OCI-M1 (cell line): ENCODE measurements at regions not wholly inside any gene's neighbourhood (a gene's known extent, or its start where the extent isn't known, plus 50 kb on each side); places are given as distances from the start of the nearest gene placed in this dataset.
A peak's percentile ranks its signal among the peaks of the same experiment; 100 is the strongest.

Experiments used
- DNase-seq: peaks from one replicate; lab custom pipeline; 2025; lab: John Stamatoyannopoulos, UW

DNA sequence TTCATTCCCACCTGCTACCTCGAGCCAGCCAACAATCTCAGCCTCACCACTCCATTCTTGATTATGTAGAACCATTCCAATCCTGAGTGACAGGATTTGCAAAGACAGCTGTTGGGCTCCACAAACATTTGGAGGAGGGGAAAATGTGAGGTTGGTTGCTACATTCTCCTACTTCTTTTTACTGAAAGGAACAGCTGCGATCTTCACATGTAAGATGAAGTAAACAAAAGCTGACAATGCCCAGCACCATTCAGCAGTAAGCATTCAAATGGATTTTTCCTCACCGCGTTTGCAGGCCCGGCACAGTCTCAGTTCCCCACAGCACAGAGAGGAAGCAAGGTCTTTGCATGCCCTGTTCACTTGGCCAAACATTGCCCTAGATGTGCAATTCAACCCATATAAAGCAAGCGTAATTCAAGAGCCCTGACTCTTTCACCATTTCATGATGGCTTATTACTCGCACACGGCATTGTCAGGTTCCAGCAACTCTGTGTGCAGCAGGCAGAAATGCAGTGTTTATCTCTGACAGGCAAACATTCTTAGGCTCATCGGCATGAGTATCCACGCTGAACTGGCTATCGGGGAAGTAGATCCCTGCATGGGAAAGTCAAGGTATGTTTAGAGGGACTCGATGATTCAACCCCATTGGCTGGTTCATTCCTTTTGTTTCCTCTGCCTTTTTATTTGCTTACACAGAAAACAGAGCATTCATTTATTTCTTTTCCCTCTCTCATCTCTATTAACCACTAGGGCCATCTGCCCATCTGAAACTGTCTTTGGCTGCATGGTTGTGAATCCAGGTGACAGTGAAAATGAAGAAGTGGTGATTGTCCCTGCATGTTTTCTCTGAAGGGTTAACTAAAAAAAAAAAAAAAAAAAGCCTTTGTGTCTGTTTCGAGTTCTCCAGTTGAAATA lies 236.1 kb upstream of the PLEKHG7 start:
- DNase-seq = no peak

DNA sequence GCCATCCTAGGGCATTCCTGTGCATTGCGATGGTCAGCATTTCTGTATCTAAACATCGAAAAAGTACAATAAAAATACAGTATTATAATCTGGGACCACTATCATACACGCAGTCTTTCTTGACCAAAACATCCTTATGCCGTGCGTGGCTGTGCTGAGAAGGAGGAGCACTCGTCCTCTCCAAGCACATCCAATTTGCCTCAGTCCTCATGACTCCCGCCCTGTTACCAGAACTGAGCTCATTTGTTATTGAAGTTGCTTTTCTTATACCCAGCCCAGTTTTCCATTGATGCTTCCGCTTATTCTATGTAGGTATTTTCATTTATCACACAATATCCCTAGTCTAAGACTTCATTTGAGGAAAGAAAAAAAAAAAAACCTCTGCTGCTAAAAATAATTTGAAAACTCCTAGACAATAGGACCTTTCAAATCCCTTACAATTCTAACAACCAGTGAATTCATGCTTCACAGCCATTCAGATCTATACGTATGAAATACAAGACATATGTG lies 236.9 kb upstream of the PLEKHG7 start:
- no peak for DNase-seq

DNA sequence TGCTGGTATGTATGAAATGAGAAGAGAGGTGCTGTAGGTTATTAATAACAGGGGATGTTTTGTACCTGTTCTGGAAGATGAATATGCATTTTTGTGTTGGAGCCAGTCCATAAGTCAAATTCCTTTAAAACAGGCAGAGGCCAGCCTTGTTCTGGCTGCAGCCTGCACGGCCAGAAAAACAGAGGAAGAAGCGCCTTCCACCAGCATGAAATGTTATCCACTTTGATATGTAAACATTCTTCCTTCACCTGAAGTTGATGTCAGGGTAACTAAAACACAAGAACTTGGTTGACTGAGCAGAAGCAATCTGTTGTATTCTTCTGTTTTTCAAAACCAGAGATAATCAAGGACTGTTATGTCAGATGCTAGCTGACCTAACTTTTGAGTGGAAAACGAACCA lies 237.9 kb upstream of the PLEKHG7 start:
- no peak for DNase-seq

DNA sequence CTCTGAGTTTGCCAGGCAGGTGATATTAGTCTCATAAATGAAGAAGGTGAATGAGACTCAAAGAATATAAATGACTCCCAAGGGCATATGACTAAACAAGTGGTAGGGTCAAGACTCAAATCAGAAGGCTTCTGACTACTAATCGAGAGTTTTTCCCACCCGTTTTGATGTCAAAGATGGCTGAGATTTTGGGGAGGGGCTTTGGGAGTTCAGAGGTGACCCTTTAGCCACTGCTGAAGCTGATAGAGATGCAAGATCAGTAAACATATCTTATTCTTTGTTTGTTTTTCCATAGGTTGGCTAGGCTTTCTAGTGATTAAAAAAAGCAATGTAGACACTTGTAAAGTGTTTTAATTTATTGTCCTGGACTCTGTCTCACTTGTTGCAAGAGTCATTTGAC lies 239.6 kb upstream of the PLEKHG7 start:
- DNase-seq = no peak

DNA sequence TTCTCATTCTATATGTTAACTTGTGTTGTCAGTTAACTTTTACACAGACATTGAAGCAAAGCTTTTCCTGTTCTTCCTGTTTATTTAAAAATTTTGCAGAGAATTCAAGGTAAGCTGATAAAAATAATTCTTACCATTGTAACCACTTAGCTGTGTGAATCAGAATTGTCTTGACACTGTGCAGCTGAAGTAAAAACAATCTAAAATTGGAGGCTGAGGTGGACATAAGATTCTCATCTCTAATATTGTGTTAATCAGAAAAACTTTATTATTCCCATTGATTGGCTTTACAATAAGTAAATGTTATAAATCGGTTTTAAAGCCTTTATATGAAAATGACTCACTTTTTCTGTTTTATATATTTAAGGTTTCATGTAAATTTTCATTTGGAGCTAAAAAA lies 240.3 kb upstream of the PLEKHG7 start:
- DNase-seq = no peak

DNA sequence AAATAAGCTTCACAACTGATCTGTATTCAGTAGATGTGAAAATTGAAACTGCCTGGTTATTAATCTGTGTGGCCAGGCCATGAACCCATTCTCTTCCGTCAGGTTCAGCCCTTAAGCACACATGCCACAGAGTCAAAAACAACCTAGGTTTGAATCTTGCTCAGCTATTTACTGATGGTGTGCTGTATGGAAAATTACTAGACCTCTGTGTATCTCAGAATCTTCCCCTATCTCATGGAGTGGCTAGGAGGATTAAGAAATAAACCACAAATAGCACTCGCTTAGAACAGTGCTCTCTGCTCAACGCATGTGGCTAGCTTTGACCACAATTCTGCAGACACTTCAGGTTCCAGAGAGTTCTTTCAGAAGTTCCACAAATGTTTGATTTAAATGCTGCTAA lies 240.7 kb upstream of the PLEKHG7 start:
- peak; percentile 66 for DNase-seq

DNA sequence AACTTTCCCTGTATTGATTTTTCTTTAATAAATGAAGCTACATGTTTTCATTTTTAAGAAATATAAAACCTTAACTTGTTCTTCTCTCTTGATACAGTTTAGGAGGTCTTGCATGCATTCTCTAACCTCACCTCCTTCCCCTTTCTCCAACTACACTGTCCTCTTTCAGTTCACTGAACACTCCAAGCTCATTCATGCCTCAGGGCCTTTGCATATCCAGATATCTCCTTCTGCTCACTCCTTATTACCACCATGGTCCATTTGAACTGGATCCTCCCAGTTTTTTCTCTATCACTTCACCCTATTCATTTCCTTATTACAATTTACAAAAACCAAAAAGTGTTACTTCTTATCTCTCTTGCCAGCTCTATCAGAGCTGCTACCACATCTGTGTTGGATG lies 242.9 kb upstream of the PLEKHG7 start:
- peak; percentile 5 for DNase-seq

DNA sequence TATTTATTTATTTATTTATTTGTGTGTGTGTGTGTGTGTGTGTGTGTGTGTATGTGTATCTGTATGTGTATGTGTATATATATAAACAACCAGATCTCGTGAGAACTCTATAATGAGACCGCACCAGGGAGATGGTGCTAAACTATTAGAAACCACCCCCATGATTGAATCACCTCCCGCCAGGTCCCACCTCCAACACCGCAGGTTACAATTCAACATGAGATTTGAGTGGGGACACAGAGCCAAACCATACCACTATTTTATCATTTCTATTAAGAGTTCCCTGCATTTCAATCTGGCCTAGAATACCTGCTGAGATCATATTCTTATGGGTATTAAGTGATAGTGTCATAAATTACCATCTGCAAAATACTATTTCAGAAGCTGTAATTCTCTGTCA lies 243.8 kb upstream of the PLEKHG7 start:
- DNase-seq = no peak

DNA sequence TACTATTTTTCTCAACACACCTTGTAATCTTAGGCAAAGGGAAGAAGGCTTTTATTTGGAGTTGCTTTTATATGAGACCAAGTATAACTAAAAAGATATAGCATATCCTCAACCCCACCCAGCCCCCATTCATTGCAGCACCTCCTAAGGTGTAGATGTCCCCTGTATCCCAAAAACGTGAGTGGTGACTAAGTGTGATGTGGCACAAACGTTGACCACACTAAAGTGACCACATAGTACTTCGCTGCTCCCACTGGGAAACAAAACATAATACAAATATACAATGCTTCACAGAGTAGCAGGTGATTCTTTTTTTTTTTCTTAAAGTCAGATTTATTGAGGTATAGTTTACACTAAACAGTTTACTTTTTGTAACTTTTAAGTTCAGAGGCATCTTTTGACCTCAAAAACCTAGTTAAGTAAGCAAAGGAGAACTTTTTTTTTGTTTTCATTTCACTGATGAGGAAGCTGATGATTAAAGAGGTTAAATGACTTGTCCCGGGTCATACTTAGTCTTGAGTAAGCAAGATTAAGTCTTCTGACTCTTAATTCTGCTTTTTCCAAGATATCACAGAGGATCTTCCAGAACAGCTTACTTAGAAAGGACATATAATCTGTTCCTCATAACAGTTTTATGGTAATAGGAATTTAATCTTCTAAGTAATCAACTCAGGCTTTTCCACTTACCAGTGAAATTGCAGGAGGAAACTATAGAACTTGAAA lies 245.2 kb upstream of the PLEKHG7 start:
- no peak for DNase-seq

DNA sequence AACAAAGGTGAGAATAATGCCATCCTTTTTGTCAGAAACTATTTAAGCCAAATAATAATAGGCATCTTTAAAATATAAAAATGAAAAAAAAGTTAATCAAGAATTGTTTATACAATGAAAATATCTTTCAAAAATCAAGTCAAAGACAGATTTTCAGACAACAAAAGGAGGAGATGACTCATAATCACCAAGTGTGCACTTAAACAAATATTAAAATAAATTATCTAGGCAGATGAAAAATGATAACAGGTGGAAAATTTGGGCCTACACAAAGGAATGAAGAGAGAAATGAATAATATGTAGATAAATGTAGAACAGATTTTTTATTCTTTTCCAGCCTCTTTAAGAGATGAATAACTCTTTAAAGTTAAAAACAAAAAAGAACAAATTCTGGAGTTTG lies 250.0 kb upstream of the PLEKHG7 start:
- DNase-seq = no peak

DNA sequence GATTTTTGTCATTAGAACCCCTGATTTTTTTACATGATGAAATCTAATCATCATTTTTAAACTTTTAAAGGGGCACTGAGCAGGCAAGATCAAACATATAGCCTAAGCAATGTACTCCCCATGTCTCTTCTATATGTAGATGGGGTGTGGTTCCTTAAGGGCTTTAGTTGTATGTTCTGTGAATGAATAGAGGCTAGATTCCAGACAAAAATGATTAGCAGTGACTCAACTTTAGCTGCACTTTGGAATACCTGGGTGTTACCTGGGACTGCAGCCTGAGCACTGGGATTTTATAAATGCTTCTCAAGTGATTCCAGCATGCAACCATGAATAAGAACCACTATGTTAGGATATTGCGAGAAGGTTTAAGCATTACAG lies 256.7 kb upstream of the PLEKHG7 start:
- no peak for DNase-seq

DNA sequence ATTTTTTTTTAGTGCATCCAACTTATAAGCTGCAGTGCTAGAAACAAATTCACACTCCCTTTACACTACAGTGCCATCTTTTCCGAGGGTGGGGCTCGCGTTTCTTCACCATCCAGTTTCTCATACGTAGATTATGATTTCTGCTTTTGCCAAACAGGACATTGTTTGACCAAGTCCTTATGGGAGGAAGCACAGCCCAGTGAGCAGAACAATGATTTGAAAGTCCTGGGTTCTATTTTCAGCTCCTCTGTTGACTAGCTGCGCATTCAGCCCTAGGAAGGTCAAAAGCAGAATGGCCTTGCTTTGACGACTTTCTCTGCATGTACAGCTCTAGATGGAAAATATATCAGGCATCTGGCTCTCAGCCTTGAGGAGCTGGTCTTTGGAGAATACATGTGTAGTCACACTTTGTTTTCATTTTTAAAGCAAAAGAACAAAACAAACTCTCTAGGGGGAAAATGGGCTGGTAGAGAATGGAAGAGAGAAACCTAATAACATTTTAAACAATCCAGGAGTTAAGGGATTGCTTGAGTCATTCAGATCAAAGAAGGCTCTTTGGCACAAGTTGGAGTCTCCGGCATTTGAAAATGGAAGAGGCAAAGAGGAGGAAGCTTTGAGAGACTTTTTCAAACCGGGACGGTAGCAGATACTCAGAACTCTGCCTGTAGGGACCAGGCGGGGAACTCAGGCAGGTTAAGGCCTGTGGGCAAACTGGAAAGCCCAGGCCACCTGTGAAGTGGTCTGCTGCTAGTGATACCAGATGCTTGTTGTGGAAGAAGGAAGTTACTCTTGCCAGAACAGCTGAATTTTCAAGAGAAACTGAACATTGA lies 257.3 kb upstream of the PLEKHG7 start:
- no peak for DNase-seq

DNA sequence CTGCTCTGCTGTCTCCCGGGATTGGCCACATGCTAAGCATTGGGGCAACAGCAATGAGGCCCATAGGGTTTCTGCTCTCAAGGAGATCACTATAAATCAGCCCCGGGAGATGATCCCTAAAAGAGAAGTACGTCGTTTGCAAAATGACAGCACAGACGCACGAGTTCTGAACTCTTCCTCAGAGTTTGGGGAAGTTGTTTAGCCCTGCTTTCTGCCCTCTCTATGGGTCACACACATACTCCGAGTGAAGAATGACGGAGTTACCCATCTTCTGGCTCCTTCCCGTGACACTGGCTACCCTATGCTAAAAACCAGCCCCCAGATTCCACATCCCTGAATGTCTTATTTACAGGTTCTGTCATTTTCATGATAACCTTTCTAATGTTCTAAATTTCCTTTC lies 258.0 kb upstream of the PLEKHG7 start:
- no peak for DNase-seq

DNA sequence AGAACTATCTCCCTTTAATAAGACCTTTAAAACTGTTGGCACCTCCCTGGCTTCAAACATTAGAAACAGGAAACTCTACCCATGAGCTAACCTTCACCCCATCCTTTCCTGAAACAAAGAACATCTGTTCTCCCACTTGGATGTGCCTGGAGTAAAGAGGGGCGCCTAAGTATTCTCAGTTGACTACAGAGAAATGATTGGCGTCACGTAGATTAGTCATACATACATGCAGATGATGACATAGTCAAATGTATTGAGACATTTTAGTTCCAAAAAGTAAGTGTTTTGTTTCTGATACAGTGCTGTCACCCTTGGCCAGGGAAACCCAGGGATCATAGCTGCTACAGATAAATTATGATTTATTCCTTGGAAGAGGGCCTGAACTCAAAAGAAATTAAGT lies 260.0 kb upstream of the PLEKHG7 start:
- DNase-seq = no peak

DNA sequence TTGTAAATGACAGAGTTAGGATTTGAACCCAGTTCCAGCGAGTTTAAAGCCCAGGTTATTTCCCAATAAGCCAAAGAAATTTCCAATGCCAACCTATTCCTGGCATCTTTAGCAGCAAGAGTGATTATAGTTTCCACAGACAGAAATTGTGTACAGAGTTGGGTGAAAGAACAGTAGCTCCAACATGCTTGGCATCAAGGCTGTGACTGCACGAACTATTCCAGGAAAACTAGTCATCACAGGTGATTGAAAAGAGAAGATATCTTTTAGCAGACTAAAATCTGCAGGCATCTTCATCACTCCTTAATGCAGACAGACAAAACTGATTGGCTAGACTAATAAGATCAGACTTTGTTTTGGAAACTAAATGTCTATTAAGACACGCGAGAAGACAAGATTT lies 262.7 kb upstream of the PLEKHG7 start:
- DNase-seq = no peak

DNA sequence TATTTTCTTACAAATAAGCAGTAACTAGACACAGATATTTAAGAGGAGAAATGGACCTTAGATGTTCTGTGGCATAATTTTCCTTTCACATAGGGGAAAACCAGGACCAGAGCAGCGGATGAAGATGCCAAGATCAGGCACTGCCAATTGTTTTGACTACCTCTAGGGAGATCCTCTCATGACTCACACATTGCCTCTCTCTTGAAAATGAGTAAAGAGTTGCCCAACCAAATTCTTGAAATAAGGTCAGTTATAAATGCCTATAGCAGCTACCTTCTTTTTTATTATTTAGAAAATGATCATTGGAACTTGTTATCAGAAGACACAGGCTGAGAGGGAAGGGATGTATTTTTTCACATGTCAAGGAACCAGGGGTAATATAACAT lies 263.4 kb upstream of the PLEKHG7 start:
- DNase-seq = no peak

DNA sequence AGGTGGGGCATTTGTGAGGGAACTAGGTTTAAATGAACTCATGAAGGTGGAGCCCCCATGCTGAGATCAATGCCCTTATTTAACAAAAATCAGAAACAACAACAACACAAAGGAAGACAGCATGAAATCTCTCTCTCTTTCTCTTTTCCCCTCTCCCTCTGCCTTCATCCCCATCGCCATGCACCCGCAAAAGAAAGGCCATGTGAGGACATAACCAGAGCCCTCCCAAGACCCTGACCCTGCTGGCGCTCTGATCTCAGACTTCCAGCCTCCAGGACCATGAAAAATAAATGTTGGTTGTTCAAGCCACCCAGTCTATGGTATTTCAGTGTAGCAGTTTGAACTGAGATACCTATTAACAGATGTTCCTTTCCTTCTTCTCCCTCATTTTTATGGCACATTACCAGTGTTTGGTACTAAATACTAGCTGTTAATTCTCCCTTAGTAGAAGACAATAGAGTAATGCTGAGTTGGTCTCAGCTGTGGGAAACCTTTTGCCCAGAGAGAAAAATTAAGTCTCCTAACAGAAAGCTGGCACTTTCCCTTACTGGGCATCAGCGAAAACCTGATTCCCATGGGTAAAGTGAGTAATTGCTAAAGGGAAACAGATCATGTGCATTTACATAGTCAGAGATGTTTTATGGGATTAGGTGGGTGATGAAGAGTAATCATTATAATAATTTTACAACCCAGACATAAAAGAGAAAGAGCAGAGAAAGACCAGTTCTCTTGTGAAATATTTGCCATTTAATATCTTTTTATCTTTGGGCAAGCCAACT lies 264.0 kb upstream of the PLEKHG7 start:
- DNase-seq = no peak

DNA sequence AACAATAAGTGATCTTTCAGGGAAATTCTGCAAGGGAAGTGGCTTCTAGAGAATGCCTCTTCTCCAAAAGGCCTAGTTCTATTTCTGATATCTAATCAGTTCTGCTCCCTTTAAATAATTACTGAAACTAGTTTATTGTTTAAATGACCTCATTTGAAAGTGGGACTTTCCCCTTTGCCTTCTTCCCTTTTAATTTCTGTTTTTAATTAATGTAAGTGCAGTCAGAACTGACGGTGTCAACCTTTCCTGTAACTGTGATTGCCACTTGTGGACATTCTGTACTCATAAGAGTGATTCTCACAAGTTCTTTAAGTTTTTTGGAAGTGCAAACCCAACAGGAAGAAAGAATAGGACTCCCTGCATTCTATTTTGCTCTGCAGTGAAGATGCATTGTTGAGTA lies 265.3 kb upstream of the PLEKHG7 start:
- no peak for DNase-seq

DNA sequence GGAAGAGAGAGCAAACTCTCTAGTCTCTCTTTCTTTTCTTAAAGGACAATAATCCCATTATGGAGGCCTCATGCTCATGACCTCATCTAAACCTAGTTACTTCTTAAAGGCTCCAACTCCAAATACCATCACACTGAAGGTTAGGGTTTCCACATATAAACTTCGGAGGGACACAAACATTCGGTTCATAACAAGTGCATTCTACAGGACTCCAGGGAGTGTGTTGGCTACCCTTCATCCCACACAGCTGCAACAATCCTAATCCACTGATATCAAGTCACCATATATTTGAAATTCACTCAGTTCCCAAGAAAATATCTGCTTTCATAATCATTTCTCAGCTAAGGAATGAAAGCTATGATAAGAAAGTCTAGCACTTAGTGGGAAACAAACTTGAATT lies 265.9 kb upstream of the PLEKHG7 start:
- no peak for DNase-seq

DNA sequence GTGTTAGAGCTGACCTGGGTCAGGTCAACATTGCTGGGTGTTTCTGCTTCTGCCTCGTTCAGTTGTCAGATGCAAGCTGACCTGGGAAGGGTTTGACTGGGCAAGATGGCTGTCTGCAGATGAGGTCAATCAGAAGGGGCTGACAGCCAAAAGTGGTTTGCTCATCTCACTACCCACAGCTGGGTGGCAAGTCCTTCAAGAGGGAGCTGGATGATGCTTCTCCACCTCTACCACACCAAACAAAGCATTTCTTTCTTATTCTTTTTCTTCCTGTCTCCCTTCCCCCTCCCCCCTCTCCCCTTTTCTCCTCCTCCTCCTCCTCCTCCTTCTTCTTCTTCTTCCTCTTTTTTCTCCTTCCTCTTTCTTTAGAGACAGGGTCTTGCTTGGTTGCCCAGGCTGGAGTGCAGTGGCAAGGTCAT lies 268.2 kb upstream of the PLEKHG7 start:
- peak; percentile 12 for DNase-seq

DNA sequence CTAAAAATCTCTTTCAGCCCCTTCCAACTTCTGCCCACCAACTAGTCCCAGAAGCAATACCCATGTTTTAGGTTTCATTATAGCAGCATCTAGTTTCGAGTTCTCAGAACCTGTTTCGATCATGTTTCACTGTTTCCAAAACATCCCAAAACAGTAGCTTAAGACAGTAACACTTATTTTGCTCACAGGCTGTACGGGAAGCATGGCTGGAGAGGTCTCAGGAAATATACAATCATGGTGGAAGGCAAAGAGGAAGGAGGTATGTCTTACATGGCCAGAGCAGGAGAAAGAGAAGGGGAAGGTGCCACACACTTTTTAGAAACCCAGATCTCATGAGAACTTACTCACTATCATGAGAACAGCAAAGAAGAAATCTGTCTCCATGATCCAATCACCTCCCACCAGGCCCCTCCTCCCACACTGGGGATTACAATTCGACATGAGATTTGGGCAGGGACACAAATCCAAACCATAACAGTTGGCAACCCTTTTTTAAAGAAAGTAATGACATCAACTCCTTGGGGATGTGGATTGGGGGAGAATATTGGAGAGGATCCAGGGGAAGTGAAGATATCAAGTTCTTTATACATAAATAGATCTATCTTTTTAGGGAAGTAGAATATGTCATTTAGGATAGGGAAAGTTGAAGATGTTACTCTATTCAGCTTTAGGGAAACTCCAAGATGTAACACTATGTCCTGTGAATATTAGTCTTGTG lies 269.9 kb upstream of the PLEKHG7 start:
- DNase-seq = peak; percentile 30
